ENCODE measurements at regions not wholly inside any gene's neighbourhood (a gene's known extent, or its start where the extent isn't known, plus 50 kb on each side); places are given as distances from the start of the nearest gene placed in this dataset.

DNA sequence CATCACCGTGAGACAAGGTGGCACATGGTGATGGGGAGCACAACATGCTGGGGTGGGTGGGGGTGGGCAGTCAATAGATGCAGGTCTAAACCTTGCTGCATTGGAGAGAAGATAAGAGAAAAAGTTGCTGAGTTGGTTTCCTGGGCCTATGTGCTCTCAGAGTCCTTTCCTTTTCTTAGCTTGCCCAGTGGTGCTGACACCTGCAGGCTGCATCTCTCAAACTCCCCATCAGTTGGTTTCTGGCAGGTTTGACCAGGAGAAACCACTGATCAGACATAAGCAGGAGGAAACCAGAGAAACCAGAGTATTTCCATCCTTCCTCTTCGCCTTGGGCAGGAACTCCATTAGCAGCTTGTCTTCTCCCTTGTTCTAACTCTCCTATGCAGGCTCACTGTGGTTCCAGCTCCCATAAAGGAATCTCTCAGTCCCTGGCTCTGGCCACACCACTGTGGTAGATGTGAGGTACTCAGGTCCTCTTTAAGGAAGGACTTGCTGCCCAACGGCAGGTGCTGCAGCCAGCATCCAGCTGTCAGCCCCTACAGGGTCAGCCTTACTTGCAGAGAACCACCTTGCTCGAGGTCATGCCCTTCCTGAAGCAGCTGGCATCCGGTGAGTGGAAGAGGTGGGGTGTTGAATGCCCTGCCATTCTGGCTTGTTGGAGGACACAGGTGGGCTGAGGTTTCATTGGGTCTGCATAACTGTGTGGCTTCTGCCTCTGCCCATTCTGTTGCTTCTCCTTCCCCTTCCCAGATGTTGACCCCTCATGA is 172.3 kb upstream of the ANKRD28 start:
- TF ChIP-seq, protein P1, sequence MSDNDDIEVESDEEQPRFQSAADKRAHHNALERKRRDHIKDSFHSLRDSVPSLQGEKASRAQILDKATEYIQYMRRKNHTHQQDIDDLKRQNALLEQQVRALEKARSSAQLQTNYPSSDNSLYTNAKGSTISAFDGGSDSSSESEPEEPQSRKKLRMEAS (IDR thresholded peaks at IDR 0.05; ENCODE audit: insufficient read depth, insufficient read length) = no peak
- TF ChIP-seq MYC (IDR thresholded peaks at IDR 0.05; ENCODE audit: low read depth, low read length) (no peak), JUN (IDR thresholded peaks at IDR 0.05; ENCODE audit: borderline replicate concordance, insufficient read depth, insufficient read length, low read depth) (no peak), POLR2AphosphoS5 (IDR thresholded peaks at IDR 0.05; ENCODE audit: insufficient read depth, low read depth, low read length) (no peak), GATA2 (IDR thresholded peaks at IDR 0.05; ENCODE audit: insufficient read depth, insufficient read length, low read depth, low read length) (no peak), FOS (IDR thresholded peaks at IDR 0.05; ENCODE audit: borderline replicate concordance, insufficient read depth, low read length) (no peak), EZH2 (IDR thresholded peaks at IDR 0.05; ENCODE audit: borderline replicate concordance, low read depth, low read length, severe bottlenecking) (no peak), POLR2A (IDR thresholded peaks at IDR 0.05; ENCODE audit: low read depth, low read length) (no peak)
- TF ChIP-seq, protein P2, sequence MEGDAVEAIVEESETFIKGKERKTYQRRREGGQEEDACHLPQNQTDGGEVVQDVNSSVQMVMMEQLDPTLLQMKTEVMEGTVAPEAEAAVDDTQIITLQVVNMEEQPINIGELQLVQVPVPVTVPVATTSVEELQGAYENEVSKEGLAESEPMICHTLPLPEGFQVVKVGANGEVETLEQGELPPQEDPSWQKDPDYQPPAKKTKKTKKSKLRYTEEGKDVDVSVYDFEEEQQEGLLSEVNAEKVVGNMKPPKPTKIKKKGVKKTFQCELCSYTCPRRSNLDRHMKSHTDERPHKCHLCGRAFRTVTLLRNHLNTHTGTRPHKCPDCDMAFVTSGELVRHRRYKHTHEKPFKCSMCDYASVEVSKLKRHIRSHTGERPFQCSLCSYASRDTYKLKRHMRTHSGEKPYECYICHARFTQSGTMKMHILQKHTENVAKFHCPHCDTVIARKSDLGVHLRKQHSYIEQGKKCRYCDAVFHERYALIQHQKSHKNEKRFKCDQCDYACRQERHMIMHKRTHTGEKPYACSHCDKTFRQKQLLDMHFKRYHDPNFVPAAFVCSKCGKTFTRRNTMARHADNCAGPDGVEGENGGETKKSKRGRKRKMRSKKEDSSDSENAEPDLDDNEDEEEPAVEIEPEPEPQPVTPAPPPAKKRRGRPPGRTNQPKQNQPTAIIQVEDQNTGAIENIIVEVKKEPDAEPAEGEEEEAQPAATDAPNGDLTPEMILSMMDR (IDR thresholded peaks at IDR 0.05; ENCODE audit: extremely low read depth in 1 of 2, insufficient read depth in 1 of 2, low read depth in 1 of 2, low read length in 2 of 2) = no peak
- no peak overlapping the region for H2AFZ ChIP-seq (ENCODE audit: low read depth, low read length)
- no peak overlapping the region for H3K9ac ChIP-seq (replicated peaks; ENCODE audit: extremely low read depth, insufficient read depth, low read length)
- CTCF ChIA-PET = interaction anchor here (0.8 to 2.1 kb wide), 3 partner anchors 10 to 19 kb away, joined by 3 to 6 read pairs (median 3); no protein-coding TSS in a partner anchor
- H3K9me1 ChIP-seq (replicated peaks; ENCODE audit: control insufficient read depth, extremely low read depth, insufficient read depth, low read length) = no peaks in the 10 kb centered on the region
- FAIRE-seq (no peak), DNase-seq (ENCODE audit: low read depth, low spot score) (no peak)
- intact Hi-C loops (cut with micrococcal nuclease) = loop anchor here (2.0 kb wide), 1 partner anchor 481 kb away; no protein-coding TSS in a partner anchor
- dilution Hi-C loops (cut with MboI; ENCODE audit: extremely low pct_ligation_motif_present, low sequenced_read_pairs) = no loop called here
- no peak overlapping the region for H3K4me2 ChIP-seq (ENCODE audit: insufficient read depth, low read length)
- POLR2A ChIA-PET = no interaction called here
- H3K4me1 ChIP-seq (ENCODE audit: control insufficient read depth, extremely low read depth, insufficient read depth, low read length) = peaks cover 2% of the 10 kb centered on the region
- no peaks in the 10 kb centered on the region for H3K79me2 ChIP-seq (ENCODE audit: control insufficient read depth, insufficient read depth, low read length)
- H3K9me3 ChIP-seq (replicated peaks; ENCODE audit: control insufficient read depth, insufficient read depth, low read length) = no peaks in the 10 kb centered on the region
- BruUV-seq (replicated peaks) = no TSS peak
- H3K27me3 ChIP-seq (ENCODE audit: control insufficient read depth in 2 of 2, insufficient read depth in 2 of 2, low read length in 2 of 2) = peaks cover 1 to 2% of the 10 kb centered on the region in 2 experiments
- H3K4me3 ChIP-seq (replicated peaks in 1 of 3; ENCODE audit: insufficient read depth in 1 of 3, low read depth in 1 of 3, low read length in 3 of 3) = no peak overlapping the region
- H3K27ac ChIP-seq (ENCODE audit: insufficient read depth, low read depth, low read length) = no peak overlapping the region
- H3K36me3 ChIP-seq (ENCODE audit: control insufficient read depth in 2 of 2, extremely low read depth in 1 of 2, insufficient read depth in 2 of 2, low read length in 2 of 2) = no peaks in the 10 kb centered on the region
- H4K20me1 ChIP-seq (replicated peaks; ENCODE audit: control insufficient read depth, extremely low read depth, insufficient read depth, low read length) = no peaks in the 10 kb centered on the region

All from endothelial cell of umbilical vein (primary cell).